Mesendoderm (in vitro differentiated cells): ENCODE measurements at regions not wholly inside any gene's neighbourhood (a gene's known extent, or its start where the extent isn't known, plus 50 kb on each side); places are given as distances from the start of the nearest gene placed in this dataset.
A peak's percentile ranks its signal among the peaks of the same experiment; 100 is the strongest.

Source experiments
- DNase-seq: peaks from one replicate; pipeline ENCODE4 v3.0.0; 2013
- H2AK5ac ChIP-seq: 2 replicates; pipeline ENCODE4 v1.6.1; 2013; ENCODE audit warnings: low read length, inconsistent platforms
- H2BK120ac ChIP-seq: 2 replicates; pipeline ENCODE4 v1.6.1; 2013; ENCODE audit warnings: low read depth, mild to moderate bottlenecking, low read length, moderate library complexity, mixed read lengths
- H2BK15ac ChIP-seq: replicated peaks from 2 replicates; pipeline ENCODE4 v1.6.1; 2013; ENCODE audit warnings: low read depth, mild to moderate bottlenecking, moderate library complexity
- H2BK5ac ChIP-seq: 2 replicates; pipeline ENCODE4 v1.6.1; 2013; ENCODE audit warnings: low read length, inconsistent platforms
- H3K18ac ChIP-seq: 2 replicates; pipeline ENCODE4 v1.6.1; 2013; ENCODE audit warnings: mild to moderate bottlenecking, low read length, mixed read lengths
- H3K23ac ChIP-seq: one replicate; pipeline ENCODE4 v1.6.1; 2013; ENCODE audit warnings: low read length
- H3K27ac ChIP-seq: 2 replicates; pipeline ENCODE4 v1.5.1; 2013; ENCODE audit warnings: low read depth, mild to moderate bottlenecking, inconsistent platforms, low read length, moderate library complexity
- H3K27me3 ChIP-seq: 2 replicates; pipeline ENCODE4 v1.6.1; 2013; ENCODE audit warnings: low read length, control low read depth, mild to moderate bottlenecking, inconsistent platforms; ENCODE audit not compliant: insufficient read depth, poor library complexity
- H3K36me3 ChIP-seq: 2 replicates; pipeline ENCODE4 v1.6.1; 2013; ENCODE audit warnings: low read length, inconsistent platforms; ENCODE audit not compliant: control insufficient read depth, insufficient read depth
- H3K4ac ChIP-seq: one replicate; pipeline ENCODE4 v1.6.1; 2013; ENCODE audit warnings: low read depth, mild to moderate bottlenecking, low read length, moderate library complexity
- H3K4me1 ChIP-seq: 2 replicates; pipeline ENCODE4 v1.6.1; 2013; ENCODE audit warnings: low read depth, low read length, inconsistent platforms; ENCODE audit not compliant: control insufficient read depth
- H3K4me2 ChIP-seq: 2 replicates; pipeline ENCODE4 v1.6.1; 2013; ENCODE audit warnings: low read length
- H3K4me3 ChIP-seq: 2 replicates; pipeline ENCODE4 v1.5.1; 2013; ENCODE audit warnings: mild to moderate bottlenecking, low read length
- H3K56ac ChIP-seq: one replicate; pipeline ENCODE4 v1.6.1; 2013; ENCODE audit warnings: low read length
- H3K79me1 ChIP-seq: 2 replicates; pipeline ENCODE4 v1.6.1; 2013; ENCODE audit warnings: low read length, inconsistent platforms
- H3K79me2 ChIP-seq: 2 replicates; pipeline ENCODE4 v1.6.1; 2013; ENCODE audit warnings: mild to moderate bottlenecking, low read length; ENCODE audit not compliant: control insufficient read depth, insufficient read depth
- H3K9ac ChIP-seq: 2 replicates; pipeline ENCODE4 v1.6.1; 2013; ENCODE audit warnings: low read length, inconsistent platforms
- H4K5ac ChIP-seq: one replicate; pipeline ENCODE4 v1.6.1; 2013; ENCODE audit warnings: low read length
- H4K8ac ChIP-seq: one replicate; pipeline ENCODE4 v1.6.1; 2013; ENCODE audit warnings: low read depth, mild to moderate bottlenecking, control low read depth, low read length, moderate library complexity
- WGBS: extraction: QIAGEN DNeasy Blood & Tissue Kit; methylation state at CpG from one replicate; pipeline ENCODE4 v1.1.7; 2013; ENCODE audit warnings: low lambda C conversion rate, missing lambda C conversion rate; ENCODE audit not compliant: insufficient coverage; ENCODE audit errors: extremely low coverage; 5-methylcytosine and 5-hydroxymethylcytosine counted together

DNA sequence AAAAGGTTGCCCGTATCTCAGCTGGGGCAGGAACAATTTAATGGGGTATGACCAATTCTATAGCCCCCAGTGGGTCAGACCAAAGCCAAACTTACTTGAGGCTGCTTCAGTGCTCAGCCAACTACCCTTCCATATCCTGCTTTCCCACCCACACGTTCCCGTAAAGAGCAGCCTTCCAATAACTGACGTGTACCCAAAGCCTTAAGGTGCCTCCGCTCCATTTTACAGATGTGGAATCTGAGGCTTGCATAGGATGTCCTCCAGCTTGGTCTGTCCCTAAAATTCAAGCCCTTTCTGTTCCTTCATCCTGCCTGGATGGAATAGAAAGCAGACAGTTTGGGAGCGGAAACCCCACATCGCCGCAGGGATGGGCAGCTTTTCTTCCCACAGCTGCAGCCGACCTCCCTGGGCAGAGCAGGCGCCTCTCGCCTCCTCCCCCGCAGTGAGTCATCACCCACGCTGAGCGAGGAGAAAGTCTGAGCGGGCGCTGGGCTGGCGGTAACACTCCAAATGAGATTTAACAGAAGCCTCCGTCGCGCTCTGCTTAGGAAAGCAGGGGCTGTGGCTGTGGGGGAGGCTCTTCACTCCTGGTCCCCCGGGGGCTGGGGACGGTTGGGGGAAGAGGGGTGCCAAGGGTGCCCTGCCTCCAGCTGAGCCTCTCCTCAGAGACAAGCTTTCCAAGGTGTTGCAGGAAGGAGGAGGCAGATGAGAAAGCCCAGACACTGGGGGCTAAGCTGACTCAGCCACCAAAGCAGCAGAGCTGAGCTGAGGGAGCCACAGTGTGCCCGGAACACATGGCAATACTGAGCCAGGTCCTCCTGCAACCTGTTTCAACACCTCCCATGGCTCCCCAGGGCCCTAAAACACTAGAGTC lies 57.8 kb upstream of the HRH1 start:
- peaks cover 3% of the 10 kb centered on the region for H3K4me1 ChIP-seq
- DNase-seq: peak; percentile 80
- no peak overlapping the region for H2BK120ac ChIP-seq
- no peak overlapping the region for H3K9ac ChIP-seq
- H3K79me2 ChIP-seq: no peaks in the 10 kb centered on the region
- H3K18ac ChIP-seq: no peak overlapping the region
- peak overlapping the region; percentile 18 for H3K4me2 ChIP-seq
- H2BK15ac ChIP-seq: no peak overlapping the region
- peak overlapping the region; percentile 62 for H3K56ac ChIP-seq
- no peak overlapping the region for H3K23ac ChIP-seq
- no peak overlapping the region for H3K4me3 ChIP-seq
- H3K27me3 ChIP-seq: no peaks in the 10 kb centered on the region
- H3K36me3 ChIP-seq: no peaks in the 10 kb centered on the region
- H2AK5ac ChIP-seq: no peak overlapping the region
- H3K79me1 ChIP-seq: no peaks in the 10 kb centered on the region
- no peak overlapping the region for H4K5ac ChIP-seq
- no peak overlapping the region for H4K8ac ChIP-seq
- peak overlapping the region; percentile 36 for H3K27ac ChIP-seq
- no peak overlapping the region for H2BK5ac ChIP-seq
- no CpG with 5 or more reads among the region's 23 CpGs for WGBS
- H3K4ac ChIP-seq: no peak overlapping the region

DNA sequence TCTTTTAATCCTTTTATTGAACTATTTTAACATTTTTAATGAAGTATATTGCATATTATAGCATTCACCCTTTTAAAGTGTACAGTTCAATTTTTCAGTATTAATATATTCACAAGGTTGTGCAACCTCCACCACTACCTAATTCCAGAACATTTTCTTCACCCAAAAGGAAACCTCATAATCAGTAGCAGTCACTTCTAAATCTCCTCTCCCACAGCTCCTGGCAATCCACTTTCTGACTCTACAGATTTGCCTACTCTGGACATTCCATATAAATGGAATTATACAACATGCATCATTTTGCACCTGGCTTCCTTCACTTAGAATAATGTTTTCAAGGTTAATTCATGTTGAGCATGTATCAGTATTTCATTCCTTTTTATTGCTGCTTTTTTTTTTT lies 55.0 kb upstream of the HRH1 start:
- H4K5ac ChIP-seq: no peak overlapping the region
- H2BK120ac ChIP-seq: no peak overlapping the region
- no peaks in the 10 kb centered on the region for H3K79me1 ChIP-seq
- peaks cover 3% of the 10 kb centered on the region for H3K4me1 ChIP-seq
- H3K18ac ChIP-seq: no peak overlapping the region
- no peaks in the 10 kb centered on the region for H3K27me3 ChIP-seq
- no peak overlapping the region for H2BK15ac ChIP-seq
- DNase-seq: no peak
- H3K4ac ChIP-seq: no peak overlapping the region
- H3K9ac ChIP-seq: no peak overlapping the region
- no peak overlapping the region for H3K27ac ChIP-seq
- H3K23ac ChIP-seq: no peak overlapping the region
- H3K79me2 ChIP-seq: no peaks in the 10 kb centered on the region
- no peak overlapping the region for H2AK5ac ChIP-seq
- H3K56ac ChIP-seq: no peak overlapping the region
- no peaks in the 10 kb centered on the region for H3K36me3 ChIP-seq
- no peak overlapping the region for H3K4me2 ChIP-seq
- H3K4me3 ChIP-seq: no peak overlapping the region
- H2BK5ac ChIP-seq: no peak overlapping the region
- H4K8ac ChIP-seq: no peak overlapping the region
